GM12878 (cell line): ENCODE measurements at regions not wholly inside any gene's neighbourhood (a gene's known extent, or its start where the extent isn't known, plus 50 kb on each side); places are given as distances from the start of the nearest gene placed in this dataset.

Experiments
- CBX5 ChIP-seq: sonication (generic); IDR thresholded peaks from 2 replicates; pipeline ENCODE4 v1.6.1; 2016; ENCODE audit warnings: low read depth, moderate library complexity, mild to moderate bottlenecking, inconsistent platforms
- CTCF ChIP-seq, 3 experiments: IDR thresholded peaks in 2 of 3; conservative IDR thresholded peaks in 1 of 3; 2 replicates each; pipeline ENCODE4 v1.5.1; 2011; ENCODE audit warnings: low read depth in 3 of 3, low read length in 3 of 3, mild to moderate bottlenecking in 3 of 3, control low read depth in 2 of 3, moderate library complexity in 2 of 3, inconsistent platforms in 1 of 3, mixed read lengths in 1 of 3; ENCODE audit not compliant: control insufficient read depth in 2 of 3, insufficient read depth in 1 of 3; ENCODE audit errors: extremely low read depth in 1 of 3
- IKZF2 ChIP-seq, 2 experiments: fragments of 450-650 bp; IDR thresholded peaks; 2 replicates each; pipeline ENCODE4 v1.6.1; 2017; ENCODE audit warnings: mild to moderate bottlenecking in 2 of 2, moderate library complexity in 2 of 2
- POLR2A ChIP-seq: IDR thresholded peaks from 2 replicates; pipeline ENCODE4 v1.6.1; 2011; ENCODE audit warnings: low read depth, mild to moderate bottlenecking, low read length
- RFX5 ChIP-seq: IDR thresholded peaks from 2 replicates; pipeline ENCODE4 v1.6.1; 2011; ENCODE audit warnings: low read depth, low read length, improper control_type of control experiment
- SREBF2 ChIP-seq: IDR thresholded peaks from 2 replicates; pipeline ENCODE4 v1.6.1; 2012; ENCODE audit warnings: mild to moderate bottlenecking, low read length
- YY1 ChIP-seq: IDR thresholded peaks from 2 replicates; pipeline ENCODE4 v1.6.1; 2011; ENCODE audit warnings: low read depth, mild to moderate bottlenecking, low read length
- TF ChIP-seq, protein P1 (sequence below): IDR thresholded peaks from 2 replicates; pipeline ENCODE4 v1.6.1; 2012; ENCODE audit warnings: improper control_type of control experiment, low read depth, low read length; ENCODE audit not compliant: insufficient replicate concordance
- TF ChIP-seq, protein P2 (sequence below): IDR thresholded peaks from 2 replicates; pipeline ENCODE4 v1.6.1; 2011; ENCODE audit warnings: low read depth, low read length, improper control_type of control experiment, borderline replicate concordance

- TF ChIP-seq CTCF (IDR thresholded peaks at IDR 0.05 in 2 of 3, conservative IDR thresholded peaks at IDR 0.05 in 1 of 3; ENCODE audit: control insufficient read depth in 2 of 3, extremely low read depth in 1 of 3, insufficient read depth in 1 of 3, low read depth in 3 of 3, low read length in 3 of 3) (no peak), IKZF2 (IDR thresholded peaks at IDR 0.05) (no peak), POLR2A (no peak), YY1 (no peak), RFX5 (no peak), SREBF2 (no peak), CBX5 (no peak)
- TF ChIP-seq, protein P1, sequence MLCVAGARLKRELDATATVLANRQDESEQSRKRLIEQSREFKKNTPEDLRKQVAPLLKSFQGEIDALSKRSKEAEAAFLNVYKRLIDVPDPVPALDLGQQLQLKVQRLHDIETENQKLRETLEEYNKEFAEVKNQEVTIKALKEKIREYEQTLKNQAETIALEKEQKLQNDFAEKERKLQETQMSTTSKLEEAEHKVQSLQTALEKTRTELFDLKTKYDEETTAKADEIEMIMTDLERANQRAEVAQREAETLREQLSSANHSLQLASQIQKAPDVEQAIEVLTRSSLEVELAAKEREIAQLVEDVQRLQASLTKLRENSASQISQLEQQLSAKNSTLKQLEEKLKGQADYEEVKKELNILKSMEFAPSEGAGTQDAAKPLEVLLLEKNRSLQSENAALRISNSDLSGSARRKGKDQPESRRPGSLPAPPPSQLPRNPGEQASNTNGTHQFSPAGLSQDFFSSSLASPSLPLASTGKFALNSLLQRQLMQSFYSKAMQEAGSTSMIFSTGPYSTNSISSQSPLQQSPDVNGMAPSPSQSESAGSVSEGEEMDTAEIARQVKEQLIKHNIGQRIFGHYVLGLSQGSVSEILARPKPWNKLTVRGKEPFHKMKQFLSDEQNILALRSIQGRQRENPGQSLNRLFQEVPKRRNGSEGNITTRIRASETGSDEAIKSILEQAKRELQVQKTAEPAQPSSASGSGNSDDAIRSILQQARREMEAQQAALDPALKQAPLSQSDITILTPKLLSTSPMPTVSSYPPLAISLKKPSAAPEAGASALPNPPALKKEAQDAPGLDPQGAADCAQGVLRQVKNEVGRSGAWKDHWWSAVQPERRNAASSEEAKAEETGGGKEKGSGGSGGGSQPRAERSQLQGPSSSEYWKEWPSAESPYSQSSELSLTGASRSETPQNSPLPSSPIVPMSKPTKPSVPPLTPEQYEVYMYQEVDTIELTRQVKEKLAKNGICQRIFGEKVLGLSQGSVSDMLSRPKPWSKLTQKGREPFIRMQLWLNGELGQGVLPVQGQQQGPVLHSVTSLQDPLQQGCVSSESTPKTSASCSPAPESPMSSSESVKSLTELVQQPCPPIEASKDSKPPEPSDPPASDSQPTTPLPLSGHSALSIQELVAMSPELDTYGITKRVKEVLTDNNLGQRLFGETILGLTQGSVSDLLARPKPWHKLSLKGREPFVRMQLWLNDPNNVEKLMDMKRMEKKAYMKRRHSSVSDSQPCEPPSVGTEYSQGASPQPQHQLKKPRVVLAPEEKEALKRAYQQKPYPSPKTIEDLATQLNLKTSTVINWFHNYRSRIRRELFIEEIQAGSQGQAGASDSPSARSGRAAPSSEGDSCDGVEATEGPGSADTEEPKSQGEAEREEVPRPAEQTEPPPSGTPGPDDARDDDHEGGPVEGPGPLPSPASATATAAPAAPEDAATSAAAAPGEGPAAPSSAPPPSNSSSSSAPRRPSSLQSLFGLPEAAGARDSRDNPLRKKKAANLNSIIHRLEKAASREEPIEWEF: no peak
- TF ChIP-seq, protein P2, sequence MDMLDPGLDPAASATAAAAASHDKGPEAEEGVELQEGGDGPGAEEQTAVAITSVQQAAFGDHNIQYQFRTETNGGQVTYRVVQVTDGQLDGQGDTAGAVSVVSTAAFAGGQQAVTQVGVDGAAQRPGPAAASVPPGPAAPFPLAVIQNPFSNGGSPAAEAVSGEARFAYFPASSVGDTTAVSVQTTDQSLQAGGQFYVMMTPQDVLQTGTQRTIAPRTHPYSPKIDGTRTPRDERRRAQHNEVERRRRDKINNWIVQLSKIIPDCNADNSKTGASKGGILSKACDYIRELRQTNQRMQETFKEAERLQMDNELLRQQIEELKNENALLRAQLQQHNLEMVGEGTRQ: no peak
Measured at GRCh38 chr5:141778206-141778605, 96.2 kb upstream of the ARAP3 start.
